HCT116 (cell line): ENCODE measurements at regions not wholly inside any gene's neighbourhood (a gene's known extent, or its start where the extent isn't known, plus 50 kb on each side); places are given as distances from the start of the nearest gene placed in this dataset.

Source experiments
- ATAC-seq: fragments of 200-7000 bp; cut with Tn5 transposase; 2 replicates; pipeline ENCODE4 v1.9.1; 2020; ENCODE audit warnings: mild to moderate bottlenecking, moderate library complexity
- BruUV-seq: library from RNA; stranded (reverse); fragments of 400-500 nt; replicated peaks from 2 replicates; lab custom pipeline; 2021; lab: Mats Ljungman, UMichigan
- CTCF ChIA-PET: fragments of 300-600 bp; sonication (Branson Sonifier 250); formaldehyde crosslinking; loops from one replicate; lab custom pipeline; 2021; ENCODE audit warnings: antibody characterized with exemption; lab: Charles Lee
- POLR2A ChIA-PET: fragments of 300-600, 350-600 bp; sonication (Branson Sonifier 250); formaldehyde crosslinking; loops from one replicate; lab custom pipeline; 2021; ENCODE audit warnings: antibody characterized with exemption; lab: Charles Lee
- RAD21 ChIA-PET, 2 experiments: fragments of 300-600 bp; sonication (Branson Sonifier 250); formaldehyde crosslinking; loops; one replicate each; lab custom pipeline; 2023; ENCODE audit warnings: low total read pairs in 2 of 2; ENCODE audit not compliant: uncharacterized antibody in 2 of 2, unreplicated experiment in 2 of 2, low non-redundant PET in 1 of 2; lab: Charles Lee
- DNase-seq: peaks from one replicate; pipeline ENCODE4 v3.0.0-alpha.2; 2010; ENCODE audit warnings: low read depth, low spot score
- H2AFZ ChIP-seq: fragments of 200-600 bp; shearing (Covaris generic), sonication (generic); 2 replicates; pipeline ENCODE4 v1.6.1; 2017; ENCODE audit warnings: low read depth, mixed run types, mixed read lengths, antibody characterized with exemption, low read length; ENCODE audit not compliant: poor library complexity, severe bottlenecking
- H3K27ac ChIP-seq: 2 replicates; pipeline ENCODE4 v1.5.1; 2012; ENCODE audit warnings: low read depth, low read length
- H3K27me3 ChIP-seq: fragments of 200-600 bp; sonication (generic); 2 replicates; pipeline ENCODE4 v1.6.1; 2016; ENCODE audit warnings: mixed run types, low read length, mixed read lengths; ENCODE audit not compliant: insufficient read depth
- H3K36me3 ChIP-seq, 2 experiments: fragments of 200-500 bp in 1 of 2; fragments of 200-600 bp in 1 of 2; sonication (Bioruptor generic) in 1 of 2; sonication (generic) in 1 of 2; 2 replicates each; pipeline versions ENCODE4 v1.5.1 to v1.6.1; 2014 to 2016; ENCODE audit warnings: low read length in 2 of 2, inconsistent platforms in 1 of 2, mixed read lengths in 1 of 2, mixed run types in 1 of 2; ENCODE audit not compliant: insufficient read depth in 2 of 2, control insufficient read depth in 1 of 2
- H3K4me1 ChIP-seq, 2 experiments: fragments of 200-600 bp in 1 of 2; sonication (generic) in 1 of 2; 2 replicates each; pipeline versions ENCODE4 v1.5.1 to v1.6.1; 2012 to 2017; ENCODE audit warnings: low read length in 2 of 2, inconsistent platforms in 1 of 2, mild to moderate bottlenecking in 1 of 2, mixed read lengths in 1 of 2, mixed run types in 1 of 2, moderate library complexity in 1 of 2; ENCODE audit not compliant: insufficient read depth in 2 of 2, control insufficient read depth in 1 of 2
- H3K4me2 ChIP-seq: fragments of 200-600 bp; sonication (generic); 2 replicates; pipeline ENCODE4 v1.6.1; 2017; ENCODE audit warnings: mixed run types, low read length, mixed read lengths
- H3K4me3 ChIP-seq, 2 experiments: fragments of 200-600 bp in 1 of 2; sonication (generic) in 1 of 2; replicated peaks in 1 of 2; 2 replicates each; pipeline ENCODE4 v1.5.1; 2011 to 2016; ENCODE audit warnings: low read length in 2 of 2, control low read depth in 1 of 2, low read depth in 1 of 2, mild to moderate bottlenecking in 1 of 2, mixed read lengths in 1 of 2, mixed run types in 1 of 2
- H3K79me2 ChIP-seq: fragments of 200-600 bp; sonication (generic); 2 replicates; pipeline ENCODE4 v1.6.1; 2017; ENCODE audit warnings: mild to moderate bottlenecking, mixed run types, low read length, moderate library complexity, mixed read lengths; ENCODE audit not compliant: insufficient read depth
- H3K9ac ChIP-seq: fragments of 200-600 bp; sonication (generic); 2 replicates; pipeline ENCODE4 v1.6.1; 2016; ENCODE audit warnings: low read length, mixed read lengths
- H3K9me2 ChIP-seq: fragments of 200-600 bp; sonication (generic), shearing (Covaris generic); 2 replicates; pipeline ENCODE4 v1.6.1; 2017; ENCODE audit warnings: mixed run types, mild to moderate bottlenecking, moderate library complexity; ENCODE audit not compliant: insufficient read depth
- H3K9me3 ChIP-seq, 2 experiments: fragments of 200-500 bp in 1 of 2; fragments of 200-600 bp in 1 of 2; sonication (Bioruptor generic) in 1 of 2; sonication (generic) in 1 of 2; 2 replicates each; pipeline ENCODE4 v1.6.1; 2014 to 2017; ENCODE audit warnings: low read length in 2 of 2, mixed read lengths in 2 of 2, inconsistent platforms in 1 of 2, low read depth in 1 of 2, mild to moderate bottlenecking in 1 of 2, mixed run types in 1 of 2, moderate library complexity in 1 of 2; ENCODE audit not compliant: control insufficient read depth in 1 of 2, insufficient read depth in 1 of 2
- H4K20me1 ChIP-seq: fragments of 200-600 bp; sonication (generic), shearing (Covaris generic); 2 replicates; pipeline ENCODE4 v1.6.1; 2017; ENCODE audit warnings: mixed run types, mild to moderate bottlenecking, moderate library complexity; ENCODE audit not compliant: insufficient read depth
- CBX3 ChIP-seq: IDR thresholded peaks from 2 replicates; pipeline ENCODE4 v1.6.1; 2012; ENCODE audit warnings: low read depth
- CTCF ChIP-seq, 3 experiments: fragments of 200-600 bp in 1 of 3; sonication (generic) in 1 of 3; IDR thresholded peaks in 2 of 3; conservative IDR thresholded peaks in 1 of 3; 2 replicates each; pipeline ENCODE4 v1.5.1; 2012 to 2017; ENCODE audit warnings: low read depth in 2 of 3, low read length in 2 of 3, antibody characterized with exemption in 1 of 3, borderline replicate concordance in 1 of 3, control low read depth in 1 of 3, mild to moderate bottlenecking in 1 of 3, mixed read lengths in 1 of 3, mixed run types in 1 of 3, moderate library complexity in 1 of 3; ENCODE audit not compliant: insufficient read depth in 1 of 3
- EGR1 ChIP-seq: IDR thresholded peaks from 2 replicates; pipeline ENCODE4 v1.6.1; 2012; ENCODE audit warnings: low read depth
- ELF1 ChIP-seq: IDR thresholded peaks from 2 replicates; pipeline ENCODE4 v1.6.1; 2012; ENCODE audit warnings: low read depth, borderline replicate concordance
- EZH2 ChIP-seq: fragments of 200-600 bp; sonication (generic); IDR thresholded peaks from 2 replicates; pipeline ENCODE4 v1.6.1; 2017; ENCODE audit warnings: antibody characterized with exemption, mixed run types
- EZH2phosphoT487 ChIP-seq: fragments of 200-600 bp; IDR thresholded peaks from 2 replicates; pipeline ENCODE4 v1.6.1; 2018; ENCODE audit warnings: antibody characterized with exemption, borderline replicate concordance
- FOSL1 ChIP-seq: IDR thresholded peaks from 2 replicates; pipeline ENCODE4 v1.6.1; 2012; ENCODE audit warnings: low read depth
- JUND ChIP-seq: IDR thresholded peaks from 2 replicates; pipeline ENCODE4 v1.6.1; 2012
- MAX ChIP-seq: IDR thresholded peaks from 2 replicates; pipeline ENCODE4 v1.6.1; 2012
- RAD21 ChIP-seq: IDR thresholded peaks from 2 replicates; pipeline ENCODE4 v1.6.1; 2012; ENCODE audit warnings: low read depth, mild to moderate bottlenecking
- REST ChIP-seq: IDR thresholded peaks from 2 replicates; pipeline ENCODE4 v1.6.1; 2012; ENCODE audit warnings: low read depth
- SIN3A ChIP-seq: IDR thresholded peaks from 2 replicates; pipeline ENCODE4 v1.6.1; 2012; ENCODE audit warnings: low read depth
- TCF7L2 ChIP-seq: IDR thresholded peaks from 2 replicates; pipeline ENCODE4 v1.7.0; 2011; ENCODE audit warnings: borderline replicate concordance, inconsistent platforms; ENCODE audit not compliant: insufficient read depth, insufficient read length; ENCODE audit errors: extremely low read depth
- YY1 ChIP-seq: IDR thresholded peaks from 2 replicates; pipeline ENCODE4 v1.6.1; 2011; ENCODE audit warnings: low read length, low read depth, moderate library complexity, mild to moderate bottlenecking; ENCODE audit not compliant: insufficient replicate concordance; ENCODE audit errors: extremely low read depth
- ZFX ChIP-seq: fragments of 450-650 bp; IDR thresholded peaks from 2 replicates; pipeline ENCODE4 v1.6.1; 2017
- ZNF274 ChIP-seq: fragments of 200-500 bp; sonication (Bioruptor generic); IDR thresholded peaks from 2 replicates; pipeline ENCODE4 v1.6.1; 2014; ENCODE audit warnings: mild to moderate bottlenecking, low read depth, low read length, inconsistent platforms
- intact Hi-C: fragments of 100-400 bp; cut with micrococcal nuclease; formaldehyde crosslinking; loops from 2 replicates; pipeline ENCODE4 v1.10.0; 2022

GRCh38 chr4:185079271-185079905 is 61.1 kb downstream of the HELT start:
- peaks cover 0 to 5% of the 10 kb centered on the region in 2 experiments; a peak in 1 of 4 replicates for H3K4me1 ChIP-seq
- ATAC-seq: no peak
- no peaks in the 10 kb centered on the region for H3K9me2 ChIP-seq
- H3K27ac ChIP-seq: no peak overlapping the region
- no peak overlapping the region for H3K4me2 ChIP-seq
- DNase-seq: no peak
- H3K4me3 ChIP-seq: no peak overlapping the region
- no peak overlapping the region for H3K9ac ChIP-seq
- CTCF ChIA-PET: no interaction called here
- TF ChIP-seq ELF1 (no peak), EGR1 (no peak), CTCF (IDR thresholded peaks at IDR 0.05 in 2 of 3, conservative IDR thresholded peaks at IDR 0.05 in 1 of 3; ENCODE audit: borderline replicate concordance in 1 of 3, insufficient read depth in 1 of 3, low read depth in 2 of 3, low read length in 2 of 3) (no peak)
- TF ChIP-seq, all 23 proteins: peak for 0
- Histone ChIP-seq H3K9me3 (no peaks in the 10 kb centered on the region), H3K36me3 (no peaks in the 10 kb centered on the region), H4K20me1 (no peaks in the 10 kb centered on the region), H3K79me2 (no peaks in the 10 kb centered on the region), H3K27me3 (no peaks in the 10 kb centered on the region), H2AFZ (no peak overlapping the region)
- RAD21 ChIA-PET: no interaction called here
- POLR2A ChIA-PET: no interaction called here
- intact Hi-C loops: no loop called here
- BruUV-seq: no TSS peak

GRCh38 chr4:185080545-185080944 is 62.3 kb downstream of the HELT start:
- no peaks in the 10 kb centered on the region for H3K36me3 ChIP-seq
- H3K4me3 ChIP-seq: no peak overlapping the region
- ATAC-seq: no peak
- no peak overlapping the region for H3K9ac ChIP-seq
- intact Hi-C loops: no loop called here
- no peaks in the 10 kb centered on the region for H4K20me1 ChIP-seq
- DNase-seq: no peak
- H3K27me3 ChIP-seq: no peaks in the 10 kb centered on the region
- BruUV-seq: no TSS peak
- RAD21 ChIA-PET: no interaction called here
- POLR2A ChIA-PET: no interaction called here
- H3K79me2 ChIP-seq: no peaks in the 10 kb centered on the region
- CTCF ChIA-PET: no interaction called here
- TF ChIP-seq ZFX (no peak), FOSL1 (no peak), MAX (no peak), EZH2 (no peak), JUND (no peak), CBX3 (no peak), TCF7L2 (no peak), SIN3A (no peak), REST (no peak), RAD21 (no peak), ELF1 (no peak), EZH2phosphoT487 (no peak), ZNF274 (no peak), YY1 (no peak)
- peaks cover 0 to 5% of the 10 kb centered on the region in 2 experiments; a peak in 1 of 4 replicates for H3K4me1 ChIP-seq
- H3K9me2 ChIP-seq: no peaks in the 10 kb centered on the region
- H3K9me3 ChIP-seq: no peaks in the 10 kb centered on the region
- H3K27ac ChIP-seq: no peak overlapping the region
- no peak overlapping the region for H3K4me2 ChIP-seq
- no peak overlapping the region for H2AFZ ChIP-seq
